D341Med (cell line): ENCODE measurements at regions not wholly inside any gene's neighbourhood (a gene's known extent, or its start where the extent isn't known, plus 50 kb on each side); places are given as distances from the start of the nearest gene placed in this dataset.

Experiments used
- DNase-seq: peaks from one replicate; pipeline ENCODE4 v3.0.0; 2012; ENCODE audit warnings: low spot score

GRCh38 chr3:160169139-160169976 lies 55.9 kb upstream of the C3orf80 start:
- DNase-seq = no peak

- no peak for DNase-seq
These were observed 54.5 kb upstream of the C3orf80 start for GRCh38 chr3:160170409-160171370.

- no peak for DNase-seq
These were observed 53.4 kb upstream of the C3orf80 start for GRCh38 chr3:160171813-160172212.

- DNase-seq = no peak
These were observed 50.6 kb upstream of the C3orf80 start for GRCh38 chr3:160174621-160175020.
